Dendritic cell treated with granulocyte-macrophage colony-stimulating factor and Interleukin-4, amounts not matched to agents 40 ng/mL and 50 ng/mL, for 4 days (primary cell): ENCODE measurements at regions not wholly inside any gene's neighbourhood (a gene's known extent, or its start where the extent isn't known, plus 50 kb on each side); places are given as distances from the start of the nearest gene placed in this dataset.
"Not testable (repeated sequence)": the region's sequence is repeated elsewhere in the genome, so short reads cannot be mapped to it uniquely, and the experiment has no call there.

Experiments
- H3K27ac Mint-ChIP-seq: one replicate; pipeline ENCODE4 v1.8.0; 2022; ENCODE audit warnings: mild to moderate bottlenecking, mixed read lengths
- H3K27me3 Mint-ChIP-seq: one replicate; pipeline ENCODE4 v1.8.0; 2022; ENCODE audit warnings: mild to moderate bottlenecking, mixed read lengths
- H3K36me3 Mint-ChIP-seq: one replicate; pipeline ENCODE4 v1.8.0; 2022; ENCODE audit warnings: low read depth, mixed read lengths
- H3K4me1 Mint-ChIP-seq: one replicate; pipeline ENCODE4 v1.8.0; 2022; ENCODE audit warnings: low read depth, mixed read lengths
- H3K4me3 Mint-ChIP-seq: one replicate; pipeline ENCODE4 v1.8.0; 2022; ENCODE audit warnings: mild to moderate bottlenecking, moderate library complexity, mixed read lengths
- H3K9me3 Mint-ChIP-seq: one replicate; pipeline ENCODE4 v1.8.0; 2022; ENCODE audit warnings: mixed read lengths
- intact Hi-C: fragments of 100-400 bp; cut with micrococcal nuclease; formaldehyde crosslinking; loops from one replicate; pipeline ENCODE4 v1.15.0; 2022

DNA sequence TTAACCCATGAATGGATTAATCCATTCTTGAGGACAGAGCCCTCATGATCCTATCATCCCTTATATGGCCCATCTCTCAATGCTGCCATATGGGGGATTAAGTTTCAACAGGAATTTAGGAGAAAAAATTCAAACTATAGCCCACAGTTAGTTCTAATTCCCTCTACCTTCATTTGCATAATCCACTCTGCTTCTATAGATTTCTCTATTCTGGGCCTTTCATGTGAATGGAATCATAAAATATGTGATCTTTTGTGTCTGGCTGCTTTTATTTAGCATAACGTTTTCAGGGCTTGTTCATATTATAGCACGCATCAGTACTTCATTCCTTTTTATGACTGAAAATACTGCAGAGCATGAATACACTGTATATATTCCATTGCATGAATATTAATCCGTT is 55.4 kb downstream of the CTSL start:
- H3K4me1 Mint-ChIP-seq, result peaks cover 40% of the 10 kb centered on the region
- H3K27me3 Mint-ChIP-seq, result no peaks in the 10 kb centered on the region
- no peaks in the 10 kb centered on the region for H3K36me3 Mint-ChIP-seq
- H3K9me3 Mint-ChIP-seq, result no peaks in the 10 kb centered on the region
- intact Hi-C loops, result no loop called here
- H3K27ac Mint-ChIP-seq, result no peak overlapping the region
- H3K4me3 Mint-ChIP-seq, result no peak overlapping the region

DNA sequence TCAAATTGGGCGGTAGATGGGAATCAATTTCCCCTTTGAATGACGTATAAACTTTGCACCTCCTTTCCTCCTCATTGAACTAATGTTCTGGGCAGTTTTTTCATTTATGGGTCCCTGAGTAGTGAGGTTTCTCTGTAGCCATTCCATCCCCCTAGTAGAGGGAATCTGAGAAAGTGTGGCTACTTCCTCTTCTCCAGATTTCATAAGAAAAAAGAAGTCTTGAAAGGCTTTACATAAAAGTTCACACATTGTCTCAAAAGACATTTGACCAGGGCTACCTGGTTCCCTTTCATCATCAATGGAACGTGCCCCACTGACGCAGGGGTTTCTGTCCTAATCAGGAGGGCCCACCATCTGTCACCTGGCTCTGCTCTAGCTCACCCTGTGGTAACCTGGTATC is 57.3 kb downstream of the CTSL start:
- no peak overlapping the region for H3K4me3 Mint-ChIP-seq
- no peaks in the 10 kb centered on the region for H3K27me3 Mint-ChIP-seq
- peaks cover 35% of the 10 kb centered on the region for H3K4me1 Mint-ChIP-seq
- H3K27ac Mint-ChIP-seq, result no peak overlapping the region
- H3K9me3 Mint-ChIP-seq, result no peaks in the 10 kb centered on the region
- H3K36me3 Mint-ChIP-seq, result no peaks in the 10 kb centered on the region
- intact Hi-C loops, result no loop called here

DNA sequence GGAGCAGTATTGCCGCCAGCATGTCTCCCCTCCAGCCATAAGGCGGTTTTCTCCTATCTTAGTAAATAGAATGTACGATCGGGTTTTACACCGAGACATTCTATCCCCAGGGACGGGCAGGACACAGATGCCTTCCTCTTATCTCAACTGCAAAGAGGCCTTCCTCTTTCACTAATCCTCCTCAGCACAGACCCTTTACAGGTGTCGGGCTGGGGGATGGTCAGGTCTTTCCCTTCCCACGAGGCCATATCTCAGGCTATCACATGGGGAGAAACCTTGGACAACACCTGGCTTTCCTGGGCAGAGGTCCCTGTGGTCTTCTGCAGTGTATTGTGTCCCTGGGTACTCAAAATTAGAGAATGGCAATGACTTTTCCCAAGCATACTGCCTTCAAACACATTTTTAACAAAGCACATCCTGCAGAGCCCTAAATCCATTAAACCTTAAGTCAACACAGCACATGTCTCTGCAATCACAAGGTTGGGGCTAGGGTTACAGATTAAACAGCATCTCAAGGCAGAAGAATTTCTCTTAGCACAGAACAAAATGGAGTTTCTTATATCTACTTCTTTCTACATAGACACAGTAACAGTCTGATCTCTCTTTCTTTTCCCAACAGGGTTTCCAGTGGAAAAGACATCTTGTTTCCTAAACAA is 59.5 kb downstream of the CTSL start:
- peaks cover 35% of the 10 kb centered on the region for H3K4me1 Mint-ChIP-seq
- H3K27me3 Mint-ChIP-seq, H3K9me3 Mint-ChIP-seq, intact Hi-C loops, H3K36me3 Mint-ChIP-seq, H3K4me3 Mint-ChIP-seq, H3K27ac Mint-ChIP-seq: not testable (repeated sequence)

- intact Hi-C loops, result no loop called here
- peaks cover 45% of the 10 kb centered on the region for H3K4me1 Mint-ChIP-seq
- H3K4me3 Mint-ChIP-seq, result no peak overlapping the region
- H3K27ac Mint-ChIP-seq, result no peak overlapping the region
- no peaks in the 10 kb centered on the region for H3K36me3 Mint-ChIP-seq
- H3K27me3 Mint-ChIP-seq, result no peaks in the 10 kb centered on the region
- no peaks in the 10 kb centered on the region for H3K9me3 Mint-ChIP-seq
Measured at GRCh38 chr9:87786423-87786822, 60.5 kb downstream of the CTSL start.

DNA sequence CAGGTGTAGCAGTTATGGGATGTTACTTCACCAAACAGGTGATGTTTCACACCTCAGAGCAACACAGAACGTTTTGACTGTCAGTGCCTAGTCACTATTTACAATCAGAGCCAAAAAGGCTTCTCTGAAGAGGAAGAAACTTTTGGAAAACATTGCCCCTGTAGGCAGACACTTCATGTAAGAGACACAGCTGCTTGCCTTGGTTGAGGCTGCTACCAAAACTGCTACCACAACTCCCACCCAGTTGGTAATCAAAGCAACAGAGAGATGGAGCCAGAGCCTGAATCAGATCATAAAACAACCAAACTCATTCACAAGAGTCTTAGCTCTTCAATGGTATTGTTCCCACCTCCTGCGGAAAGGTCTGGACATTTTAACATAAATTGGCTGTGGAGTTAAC is 61.0 kb downstream of the CTSL start:
- no peak overlapping the region for H3K27ac Mint-ChIP-seq
- H3K9me3 Mint-ChIP-seq, result no peaks in the 10 kb centered on the region
- peaks cover 45% of the 10 kb centered on the region for H3K4me1 Mint-ChIP-seq
- no peak overlapping the region for H3K4me3 Mint-ChIP-seq
- H3K27me3 Mint-ChIP-seq, result no peaks in the 10 kb centered on the region
- H3K36me3 Mint-ChIP-seq, result no peaks in the 10 kb centered on the region
- intact Hi-C loops, result no loop called here

- no peaks in the 10 kb centered on the region for H3K36me3 Mint-ChIP-seq
- peaks cover 44% of the 10 kb centered on the region for H3K4me1 Mint-ChIP-seq
- H3K9me3 Mint-ChIP-seq, result no peaks in the 10 kb centered on the region
- intact Hi-C loops, result no loop called here
- no peak overlapping the region for H3K4me3 Mint-ChIP-seq
- no peaks in the 10 kb centered on the region for H3K27me3 Mint-ChIP-seq
- H3K27ac Mint-ChIP-seq, result no peak overlapping the region
Measured at GRCh38 chr9:87787735-87788134, 61.8 kb downstream of the CTSL start.

- Mint-ChIP-seq H3K36me3 (no peaks in the 10 kb centered on the region), H3K27ac (peak overlapping the region; percentile 86), H3K27me3 (no peaks in the 10 kb centered on the region), H3K4me1 (peaks cover 64% of the 10 kb centered on the region), H3K4me3 (peak overlapping the region; percentile 49), H3K9me3 (no peaks in the 10 kb centered on the region)
- intact Hi-C loops, result loop anchor here (1.0 to 2.0 kb wide), 2 partner anchors 66 to 80 kb away; partner anchors contain the start of gene CTSL
Measured at GRCh38 chr9:87792831-87793288, 66.9 kb downstream of the CTSL start.

DNA sequence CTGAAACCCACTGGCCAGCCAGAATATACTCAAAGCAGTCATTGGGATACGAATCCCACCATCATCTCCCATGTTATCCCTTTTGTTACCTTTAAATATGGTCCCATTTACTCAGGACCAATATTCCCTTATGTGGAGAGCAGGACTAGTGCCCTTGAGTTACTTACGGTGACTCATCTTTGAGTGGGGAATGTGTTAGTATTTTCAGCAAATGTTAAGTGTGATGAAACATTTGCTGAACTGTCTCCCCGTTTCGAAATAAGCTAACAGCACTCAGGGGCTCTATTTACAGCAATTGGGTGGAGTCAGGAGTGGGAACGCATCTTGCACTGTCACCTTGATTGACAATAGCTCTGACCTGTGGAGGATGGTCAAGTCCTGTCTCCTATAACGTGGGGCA is 67.4 kb downstream of the CTSL start:
- no peaks in the 10 kb centered on the region for H3K36me3 Mint-ChIP-seq
- H3K9me3 Mint-ChIP-seq, result no peaks in the 10 kb centered on the region
- H3K4me3 Mint-ChIP-seq, result peak overlapping the region; percentile 49
- H3K27me3 Mint-ChIP-seq, result no peaks in the 10 kb centered on the region
- H3K27ac Mint-ChIP-seq, result peak overlapping the region; percentile 86
- peaks cover 62% of the 10 kb centered on the region for H3K4me1 Mint-ChIP-seq
- intact Hi-C loops, result loop anchor here (1.0 to 2.0 kb wide), 2 partner anchors 66 to 80 kb away; partner anchors contain the start of gene CTSL

- H3K4me1 Mint-ChIP-seq, result peaks cover 62% of the 10 kb centered on the region
- H3K4me3 Mint-ChIP-seq, result no peak overlapping the region
- H3K27me3 Mint-ChIP-seq, result peaks cover 6% of the 10 kb centered on the region
- peak overlapping the region; percentile 78 for H3K27ac Mint-ChIP-seq
- no peaks in the 10 kb centered on the region for H3K36me3 Mint-ChIP-seq
- H3K9me3 Mint-ChIP-seq, result no peaks in the 10 kb centered on the region
- intact Hi-C loops, result no loop called here
Measured at GRCh38 chr9:87795178-87795577, 69.3 kb downstream of the CTSL start.

GRCh38 chr9:87796196-87796595 is 70.3 kb downstream of the CTSL start:
- Mint-ChIP-seq H3K4me1 (peaks cover 55% of the 10 kb centered on the region), H3K27ac (peak overlapping the region; percentile 78), H3K9me3 (no peaks in the 10 kb centered on the region), H3K27me3 (peaks cover 6% of the 10 kb centered on the region), H3K4me3 (no peak overlapping the region), H3K36me3 (no peaks in the 10 kb centered on the region)
- intact Hi-C loops, result no loop called here

GRCh38 chr9:87798261-87798833 is 72.4 kb downstream of the CTSL start:
- Mint-ChIP-seq H3K4me3 (no peak overlapping the region), H3K27me3 (peaks cover 11% of the 10 kb centered on the region), H3K9me3 (no peaks in the 10 kb centered on the region), H3K36me3 (no peaks in the 10 kb centered on the region), H3K27ac (no peak overlapping the region), H3K4me1 (peaks cover 39% of the 10 kb centered on the region)
- intact Hi-C loops, result no loop called here

DNA sequence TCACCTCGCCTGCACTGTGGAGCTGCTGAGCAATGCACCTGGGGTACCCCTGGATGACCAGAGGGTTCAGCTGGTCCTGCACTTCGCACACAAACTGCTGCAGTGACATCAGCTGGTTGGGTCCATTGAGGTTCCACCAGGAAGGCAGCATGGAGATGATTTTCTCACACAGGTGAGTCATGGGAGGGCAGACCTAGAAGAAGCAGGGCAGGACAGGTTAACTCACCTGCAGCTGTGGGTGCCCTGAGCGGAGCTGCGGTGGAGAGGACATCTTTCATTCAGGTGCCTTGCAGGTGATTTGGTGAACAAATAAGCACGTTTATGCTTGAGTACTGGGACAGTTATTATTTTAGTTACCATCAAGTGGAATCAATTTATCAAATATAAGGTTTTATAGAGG is 73.6 kb downstream of the CTSL start:
- Mint-ChIP-seq H3K36me3 (no peaks in the 10 kb centered on the region), H3K27me3 (peaks cover 15% of the 10 kb centered on the region), H3K4me3 (no peak overlapping the region), H3K4me1 (peaks cover 28% of the 10 kb centered on the region), H3K27ac (peak overlapping the region; percentile 21), H3K9me3 (no peaks in the 10 kb centered on the region)
- intact Hi-C loops, result no loop called here

- peaks cover 17% of the 10 kb centered on the region for H3K27me3 Mint-ChIP-seq
- H3K27ac Mint-ChIP-seq, result peak overlapping the region; percentile 21
- H3K36me3 Mint-ChIP-seq, result no peaks in the 10 kb centered on the region
- H3K4me1 Mint-ChIP-seq, result peaks cover 23% of the 10 kb centered on the region
- H3K4me3 Mint-ChIP-seq, result no peak overlapping the region
- intact Hi-C loops, result no loop called here
- H3K9me3 Mint-ChIP-seq, result no peaks in the 10 kb centered on the region
Measured at GRCh38 chr9:87800456-87800855, 74.5 kb downstream of the CTSL start.

GRCh38 chr9:87801013-87801412 is 75.1 kb downstream of the CTSL start:
- Mint-ChIP-seq H3K27me3 (peaks cover 21% of the 10 kb centered on the region), H3K27ac (no peak overlapping the region), H3K9me3 (no peaks in the 10 kb centered on the region), H3K4me1 (peaks cover 17% of the 10 kb centered on the region), H3K36me3 (no peaks in the 10 kb centered on the region), H3K4me3 (no peak overlapping the region)
- intact Hi-C loops, result no loop called here

- Mint-ChIP-seq H3K4me3 (no peak overlapping the region), H3K36me3 (no peaks in the 10 kb centered on the region), H3K9me3 (no peaks in the 10 kb centered on the region), H3K27me3 (peaks cover 30% of the 10 kb centered on the region), H3K27ac (no peak overlapping the region), H3K4me1 (no peaks in the 10 kb centered on the region)
- intact Hi-C loops, result no loop called here
Measured at GRCh38 chr9:87803166-87803565, 77.2 kb downstream of the CTSL start.
